Ascending aorta (tissue), 2 donors: ENCODE measurements at regions not wholly inside any gene's neighbourhood (a gene's known extent, or its start where the extent isn't known, plus 50 kb on each side); places are given as distances from the start of the nearest gene placed in this dataset.

Source experiments
- DNase-seq, 2 donors: peaks; one replicate each; pipeline ENCODE4 v3.0.0-alpha.2; 2019; ENCODE audit warnings: low spot score in 2 of 2
- H3K27ac ChIP-seq, 2 donors: fragments of 200-600 bp; sonication (generic); one replicate each; pipeline ENCODE4 v1.5.1; 2016 to 2017; ENCODE audit warnings: mild to moderate bottlenecking in 1 of 2
- H3K27me3 ChIP-seq: fragments of 200-600 bp; sonication (generic); one replicate; pipeline ENCODE4 v1.5.1; 2017
- H3K36me3 ChIP-seq, 2 donors: fragments of 200-600 bp; sonication (generic); one replicate each; pipeline ENCODE4 v1.5.1; 2016
- H3K4me1 ChIP-seq, 2 donors: fragments of 200-600 bp; sonication (generic); one replicate each; pipeline ENCODE4 v1.5.1; 2016 to 2017; ENCODE audit warnings: mild to moderate bottlenecking in 1 of 2
- H3K4me3 ChIP-seq, 2 donors: fragments of 200-600 bp; sonication (generic); one replicate each; pipeline ENCODE4 v1.5.1; 2016 to 2017; ENCODE audit warnings: mild to moderate bottlenecking in 1 of 2
- H3K9me3 ChIP-seq, 2 donors: fragments of 200-600 bp; sonication (generic); one replicate each; pipeline ENCODE4 v1.5.1; 2016
- intact Hi-C: fragments of 100-400 bp; cut with DNase I; formaldehyde crosslinking; loops from one replicate; pipeline ENCODE4 v1.15.1; 2023
- TF ChIP-seq, protein P1 (sequence below), 3 experiments: fragments of 200-600 bp in 2 of 3; fragments of 450-650 bp in 1 of 3; sonication (generic) in 2 of 3; IDR thresholded peaks; one replicate each; pipeline ENCODE4 v1.5.1; 2016 to 2019; ENCODE audit warnings: antibody characterized with exemption in 3 of 3, mild to moderate bottlenecking in 1 of 3, moderate library complexity in 1 of 3

GRCh38 chr9:82808478-82808877 lies 254.5 kb downstream of the RASEF start:
- Histone ChIP-seq H3K36me3 (no peaks in the 10 kb centered on the region), H3K9me3 (no peaks in the 10 kb centered on the region), H3K4me3 (no peak overlapping the region), H3K27ac (no peak overlapping the region), H3K27me3 (no peaks in the 10 kb centered on the region), H3K4me1 (no peaks in the 10 kb centered on the region)
- intact Hi-C loops, result no loop called here
- TF ChIP-seq, protein P1, sequence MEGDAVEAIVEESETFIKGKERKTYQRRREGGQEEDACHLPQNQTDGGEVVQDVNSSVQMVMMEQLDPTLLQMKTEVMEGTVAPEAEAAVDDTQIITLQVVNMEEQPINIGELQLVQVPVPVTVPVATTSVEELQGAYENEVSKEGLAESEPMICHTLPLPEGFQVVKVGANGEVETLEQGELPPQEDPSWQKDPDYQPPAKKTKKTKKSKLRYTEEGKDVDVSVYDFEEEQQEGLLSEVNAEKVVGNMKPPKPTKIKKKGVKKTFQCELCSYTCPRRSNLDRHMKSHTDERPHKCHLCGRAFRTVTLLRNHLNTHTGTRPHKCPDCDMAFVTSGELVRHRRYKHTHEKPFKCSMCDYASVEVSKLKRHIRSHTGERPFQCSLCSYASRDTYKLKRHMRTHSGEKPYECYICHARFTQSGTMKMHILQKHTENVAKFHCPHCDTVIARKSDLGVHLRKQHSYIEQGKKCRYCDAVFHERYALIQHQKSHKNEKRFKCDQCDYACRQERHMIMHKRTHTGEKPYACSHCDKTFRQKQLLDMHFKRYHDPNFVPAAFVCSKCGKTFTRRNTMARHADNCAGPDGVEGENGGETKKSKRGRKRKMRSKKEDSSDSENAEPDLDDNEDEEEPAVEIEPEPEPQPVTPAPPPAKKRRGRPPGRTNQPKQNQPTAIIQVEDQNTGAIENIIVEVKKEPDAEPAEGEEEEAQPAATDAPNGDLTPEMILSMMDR (IDR thresholded peaks at IDR 0.05), result no peak
- DNase-seq, result no peak

- H3K4me1 ChIP-seq, result no peaks in the 10 kb centered on the region
- H3K4me3 ChIP-seq, result no peak overlapping the region
- DNase-seq, result no peak
- no peaks in the 10 kb centered on the region for H3K9me3 ChIP-seq
- no peak overlapping the region for H3K27ac ChIP-seq
- intact Hi-C loops, result no loop called here
- H3K27me3 ChIP-seq, result no peaks in the 10 kb centered on the region
- H3K36me3 ChIP-seq, result no peaks in the 10 kb centered on the region
- TF ChIP-seq, protein P1 (IDR thresholded peaks at IDR 0.05), result no peak
These were observed 252.0 kb downstream of the RASEF start for GRCh38 chr9:82810915-82811314.

DNA sequence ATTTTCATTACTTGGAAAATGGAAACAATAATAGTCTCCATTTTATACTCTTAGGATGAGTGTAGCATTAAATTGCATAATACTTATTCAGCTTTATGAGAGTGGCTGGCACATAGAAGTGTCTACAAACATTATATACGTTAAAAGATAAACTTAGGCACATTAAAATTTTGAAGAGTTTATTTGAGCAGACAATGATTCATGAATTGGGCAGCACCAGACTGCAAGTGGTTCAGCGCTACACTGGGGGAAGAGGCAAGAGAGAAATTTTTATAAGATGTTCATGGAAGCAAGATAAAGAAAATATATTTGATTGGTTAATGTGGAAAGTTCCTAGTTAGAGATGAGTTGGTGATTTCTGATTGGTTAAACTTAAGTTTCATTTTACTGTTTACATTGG lies 243.7 kb downstream of the RASEF start:
- no peaks in the 10 kb centered on the region for H3K36me3 ChIP-seq
- H3K4me1 ChIP-seq, result no peaks in the 10 kb centered on the region
- TF ChIP-seq, protein P1 (IDR thresholded peaks at IDR 0.05), result no peak
- H3K4me3 ChIP-seq, result no peak overlapping the region
- H3K27me3 ChIP-seq, result no peaks in the 10 kb centered on the region
- no peak for DNase-seq
- intact Hi-C loops, result no loop called here
- no peaks in the 10 kb centered on the region for H3K9me3 ChIP-seq
- no peak overlapping the region for H3K27ac ChIP-seq

DNA sequence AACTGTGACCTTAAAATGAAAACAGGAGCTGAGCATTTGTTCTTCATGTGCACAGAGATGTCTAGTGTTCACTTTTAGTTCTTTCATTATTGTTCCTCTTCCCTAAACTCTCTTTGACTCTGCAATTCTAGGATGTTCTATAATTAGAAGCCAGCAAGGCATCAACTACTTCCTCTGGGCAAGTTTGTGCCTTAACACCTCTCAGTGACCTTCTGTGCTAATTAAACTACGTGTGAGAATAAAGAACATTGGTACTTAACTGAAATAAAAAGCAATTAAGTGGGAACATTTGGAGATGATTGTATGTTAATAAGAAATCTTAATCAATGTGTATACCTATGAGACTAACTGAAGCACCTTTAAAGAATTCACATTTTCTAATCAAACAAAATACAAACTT lies 242.8 kb downstream of the RASEF start:
- DNase-seq, result no peak
- intact Hi-C loops, result no loop called here
- no peaks in the 10 kb centered on the region for H3K27me3 ChIP-seq
- no peak overlapping the region for H3K4me3 ChIP-seq
- H3K9me3 ChIP-seq, result no peaks in the 10 kb centered on the region
- no peaks in the 10 kb centered on the region for H3K36me3 ChIP-seq
- no peak overlapping the region for H3K27ac ChIP-seq
- TF ChIP-seq, protein P1 (IDR thresholded peaks at IDR 0.05), result no peak
- H3K4me1 ChIP-seq, result no peaks in the 10 kb centered on the region

DNA sequence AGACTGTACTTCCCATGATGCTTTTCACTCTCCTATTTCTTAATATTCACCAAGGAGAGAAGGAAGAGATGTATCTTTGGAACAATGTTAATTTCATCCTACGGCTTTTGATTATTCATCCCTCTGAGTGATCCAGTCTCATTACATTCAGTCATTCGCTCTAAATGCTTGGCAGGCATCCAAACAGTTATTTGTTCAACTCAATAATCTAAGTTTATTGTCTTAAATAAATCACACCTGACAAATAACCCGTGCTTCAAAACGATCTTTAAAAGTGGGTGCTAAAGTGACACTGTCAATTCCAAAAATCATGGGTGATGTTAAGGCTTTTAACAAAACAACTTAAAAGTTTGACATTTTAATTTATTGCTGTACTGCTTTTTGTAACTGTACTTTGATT lies 233.1 kb downstream of the RASEF start:
- Histone ChIP-seq H3K4me1 (no peaks in the 10 kb centered on the region), H3K27me3 (no peaks in the 10 kb centered on the region), H3K27ac (no peak overlapping the region), H3K9me3 (no peaks in the 10 kb centered on the region), H3K36me3 (no peaks in the 10 kb centered on the region), H3K4me3 (no peak overlapping the region)
- no peak for DNase-seq
- intact Hi-C loops, result no loop called here
- TF ChIP-seq, protein P1 (IDR thresholded peaks at IDR 0.05), result no peak

GRCh38 chr9:82865524-82865923 lies 197.4 kb downstream of the RASEF start:
- H3K4me3 ChIP-seq, result no peak overlapping the region
- H3K36me3 ChIP-seq, result no peaks in the 10 kb centered on the region
- no peaks in the 10 kb centered on the region for H3K4me1 ChIP-seq
- no peak overlapping the region for H3K27ac ChIP-seq
- no peaks in the 10 kb centered on the region for H3K9me3 ChIP-seq
- no peak for DNase-seq
- intact Hi-C loops, result no loop called here
- H3K27me3 ChIP-seq, result no peaks in the 10 kb centered on the region
- TF ChIP-seq, protein P1 (IDR thresholded peaks at IDR 0.05), result no peak
